SK-N-SH treated with all-trans-retinoic acid at 6 μM for 48 hours (cell line): ENCODE measurements at regions not wholly inside any gene's neighbourhood (a gene's known extent, or its start where the extent isn't known, plus 50 kb on each side); places are given as distances from the start of the nearest gene placed in this dataset.

Experiments
- ATAC-seq: fragments of 200-7000 bp; cut with Tn5 transposase; 3 replicates; pipeline ENCODE4 v1.9.1; 2020; ENCODE audit warnings: mild to moderate bottlenecking, moderate library complexity
- ARNTL ChIP-seq: fragments of 450-650 bp; formaldehyde crosslinking; IDR thresholded peaks from 2 replicates; pipeline ENCODE4 v1.5.0; 2020; ENCODE audit warnings: low read depth, mild to moderate bottlenecking, moderate library complexity, borderline replicate concordance
- BACH2 ChIP-seq: fragments of 250-450 bp; sonication (Bioruptor Pico); IDR thresholded peaks from 2 replicates; pipeline ENCODE4 v1.9.0; 2021; ENCODE audit warnings: mild to moderate bottlenecking, borderline replicate concordance
- CREB5 ChIP-seq: fragments of 250-450 bp; sonication (Bioruptor Pico); IDR thresholded peaks from 2 replicates; pipeline ENCODE4 v1.5.1; 2020; ENCODE audit warnings: low read depth, mild to moderate bottlenecking, moderate library complexity
- CSDC2 ChIP-seq: fragments of 250-450 bp; sonication (Bioruptor Pico); IDR thresholded peaks from 2 replicates; pipeline ENCODE4 v1.5.0; 2020; ENCODE audit warnings: mild to moderate bottlenecking, moderate library complexity
- CSRNP3 ChIP-seq: fragments of 250-450 bp; sonication (Bioruptor Pico); IDR thresholded peaks from 2 replicates; pipeline ENCODE4 v1.5.1; 2021; ENCODE audit warnings: mild to moderate bottlenecking, moderate library complexity
- GLIS3 ChIP-seq: fragments of 250-450 bp; sonication (Bioruptor Pico); IDR thresholded peaks from 2 replicates; pipeline ENCODE4 v1.5.0; 2020; ENCODE audit warnings: mild to moderate bottlenecking, moderate library complexity
- ISL1 ChIP-seq: fragments of 250-450 bp; sonication (Bioruptor Pico); IDR thresholded peaks from 2 replicates; pipeline ENCODE4 v2.1.2; 2022; ENCODE audit warnings: mild to moderate bottlenecking, moderate library complexity
- OSR1 ChIP-seq: fragments of 250-450 bp; sonication (Bioruptor Pico); IDR thresholded peaks from 2 replicates; pipeline ENCODE4 v1.8.0; 2022; ENCODE audit warnings: moderate library complexity, mild to moderate bottlenecking, inconsistent platforms
- PATZ1 ChIP-seq: fragments of 250-450 bp; sonication (Bioruptor Pico); IDR thresholded peaks from 2 replicates; pipeline ENCODE4 v1.8.0; 2020; ENCODE audit warnings: mild to moderate bottlenecking, moderate library complexity, borderline replicate concordance
- POU6F1 ChIP-seq: fragments of 250-450 bp; sonication (Bioruptor Pico); IDR thresholded peaks from 2 replicates; pipeline ENCODE4 v1.8.0; 2021; ENCODE audit warnings: low read depth, mild to moderate bottlenecking, moderate library complexity, borderline replicate concordance
- PPARA ChIP-seq: fragments of 250-450 bp; sonication (Bioruptor Pico); IDR thresholded peaks from 2 replicates; pipeline ENCODE4 v1.5.0; 2020; ENCODE audit warnings: mild to moderate bottlenecking, borderline replicate concordance
- RARB ChIP-seq: fragments of 250-450 bp; sonication (Bioruptor Pico); IDR thresholded peaks from 2 replicates; pipeline ENCODE4 v1.8.0; 2021; ENCODE audit warnings: mild to moderate bottlenecking, moderate library complexity
- SNAI2 ChIP-seq: fragments of 250-450 bp; sonication (Bioruptor Pico); IDR thresholded peaks from 2 replicates; pipeline ENCODE4 v1.5.0; 2020; ENCODE audit warnings: mild to moderate bottlenecking, moderate library complexity
- TCF4 ChIP-seq: fragments of 250-450 bp; sonication (Bioruptor Pico); IDR thresholded peaks from 2 replicates; pipeline ENCODE4 v1.8.0; 2021; ENCODE audit warnings: mild to moderate bottlenecking, moderate library complexity, borderline replicate concordance
- TOX ChIP-seq: fragments of 250-450 bp; sonication (Bioruptor Pico); IDR thresholded peaks from 2 replicates; pipeline ENCODE4 v1.8.0; 2021; ENCODE audit warnings: mild to moderate bottlenecking, moderate library complexity, borderline replicate concordance
- TSHZ2 ChIP-seq: fragments of 250-450 bp; sonication (Bioruptor Pico); IDR thresholded peaks from 2 replicates; pipeline ENCODE4 v1.5.0; 2020; ENCODE audit warnings: mild to moderate bottlenecking, moderate library complexity
- ZC3H10 ChIP-seq: fragments of 250-450 bp; sonication (Bioruptor Pico); IDR thresholded peaks from 2 replicates; pipeline ENCODE4 v1.5.1; 2021; ENCODE audit warnings: mild to moderate bottlenecking, moderate library complexity
- ZFP3 ChIP-seq: fragments of 250-450 bp; sonication (Bioruptor Pico); IDR thresholded peaks from 2 replicates; pipeline ENCODE4 v1.5.0; 2020; ENCODE audit warnings: mild to moderate bottlenecking, moderate library complexity
- ZNF70 ChIP-seq: fragments of 450-650 bp; formaldehyde crosslinking; IDR thresholded peaks from 2 replicates; pipeline ENCODE4 v1.5.0; 2020; ENCODE audit warnings: mild to moderate bottlenecking, moderate library complexity

GRCh38 chr5:120375248-120375647 lies 88.9 kb upstream of the PRR16 start:
- ATAC-seq = peak; percentile 21; the same call in 2 of the 3 replicates
- TF ChIP-seq ISL1 (0 out of 2 replicates have a peak, but pooled peaks have one; percentile 18), GLIS3 (no peak)

- no peak for TF ChIP-seq TSHZ2 (CRISPR knock-in tag)
- no peak for TF ChIP-seq TOX
- TF ChIP-seq PPARA (CRISPR knock-in tag) = no peak
- no peak for TF ChIP-seq ZFP3 (CRISPR knock-in tag)
- no peak for TF ChIP-seq POU6F1 (CRISPR knock-in tag)
- TF ChIP-seq OSR1 (CRISPR knock-in tag) = no peak
- TF ChIP-seq ZC3H10 (CRISPR knock-in tag) = no peak
- no peak for TF ChIP-seq SNAI2 (CRISPR knock-in tag)
- no peak for TF ChIP-seq GLIS3
- TF ChIP-seq ARNTL (CRISPR knock-in tag) = no peak
- TF ChIP-seq PATZ1 (CRISPR knock-in tag) = no peak
- no peak for TF ChIP-seq TCF4
- TF ChIP-seq RARB (CRISPR knock-in tag) = no peak
- TF ChIP-seq BACH2 (CRISPR knock-in tag) = no peak
- TF ChIP-seq CREB5 = no peak
- no peak for ATAC-seq
These were observed 83.5 kb upstream of the PRR16 start for GRCh38 chr5:120380644-120381043.

- ATAC-seq = no peak
- TF ChIP-seq ARNTL (CRISPR knock-in tag) (no peak), TOX (no peak), ZNF70 (no peak), GLIS3 (no peak), TCF4 (no peak), ZFP3 (CRISPR knock-in tag) (no peak), SNAI2 (CRISPR knock-in tag) (no peak), CSRNP3 (CRISPR knock-in tag) (no peak), TSHZ2 (CRISPR knock-in tag) (no peak), PPARA (CRISPR knock-in tag) (no peak), PATZ1 (CRISPR knock-in tag) (no peak), ZC3H10 (CRISPR knock-in tag) (no peak), BACH2 (CRISPR knock-in tag) (no peak), CSDC2 (CRISPR knock-in tag) (no peak), POU6F1 (CRISPR knock-in tag) (no peak)
These were observed 81.3 kb upstream of the PRR16 start for GRCh38 chr5:120382833-120383232.
